ENCODE measurements at regions not wholly inside any gene's neighbourhood (a gene's known extent, or its start where the extent isn't known, plus 50 kb on each side); places are given as distances from the start of the nearest gene placed in this dataset.

DNA sequence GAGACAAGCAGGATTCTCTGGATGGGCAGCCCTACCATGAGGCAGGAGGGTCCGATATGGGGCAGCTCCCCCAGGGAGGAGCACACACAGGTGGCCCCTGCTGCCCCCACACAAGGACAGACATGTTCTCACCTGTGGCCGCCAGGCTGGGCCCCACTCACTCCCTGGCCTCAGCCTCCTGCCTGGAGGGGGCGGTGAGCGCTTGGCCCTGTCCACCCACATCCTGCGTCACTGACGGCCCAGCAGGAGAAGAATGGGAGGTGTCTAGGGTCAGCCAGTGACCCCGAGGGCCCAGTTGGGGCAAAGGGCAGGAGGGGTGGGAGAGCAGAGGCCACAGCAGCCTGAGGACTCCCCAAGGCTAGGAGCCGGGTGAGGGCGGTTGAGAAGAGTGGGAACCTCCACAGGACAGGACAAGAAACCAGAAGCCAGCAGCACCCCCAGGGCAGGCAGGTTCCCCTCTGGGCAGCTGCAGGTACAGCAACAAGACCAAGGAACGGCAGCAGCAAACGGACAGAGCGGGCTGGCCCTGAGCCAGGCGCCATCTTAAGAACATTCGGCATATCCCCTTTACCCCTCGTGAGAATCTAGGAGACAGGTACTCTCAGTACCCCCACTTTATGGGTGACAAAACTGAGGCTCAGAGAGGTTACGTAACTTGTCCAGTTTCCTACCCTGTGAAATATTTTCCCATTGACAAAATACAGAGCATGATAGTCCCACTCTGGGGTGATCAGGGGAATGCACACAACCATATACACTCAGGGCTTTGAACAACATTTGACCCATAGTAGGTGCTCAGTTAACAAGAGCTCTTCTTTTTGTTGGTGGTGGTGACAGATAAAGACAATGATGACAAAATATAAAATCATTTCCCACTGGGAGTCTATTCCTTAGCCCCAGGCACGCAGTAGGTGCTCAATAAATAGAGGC lies 74.3 kb downstream of the NCOR2 start:
- Histone ChIP-seq H3K9me3 (ENCODE audit: insufficient read depth, low read length) (no peaks in the 10 kb centered on the region), H3K4me3 (ENCODE audit: low read length) (peak overlapping the region; percentile 22; the same call in 1 of the 2 replicates), H2AFZ (ENCODE audit: low read depth, low read length) (no peak overlapping the region), H3K27me3 (ENCODE audit: low read depth, low read length) (no peaks in the 10 kb centered on the region), H3K4me2 (ENCODE audit: low read length) (peak overlapping the region; percentile 67), H3K79me2 (ENCODE audit: low read length) (peaks cover 77% of the 10 kb centered on the region), H3K36me3 (replicated peaks; ENCODE audit: low read depth, low read length) (peaks cover 30% of the 10 kb centered on the region), H3K27ac (ENCODE audit: low read length) (no peak overlapping the region), H3K9ac (ENCODE audit: low read length) (no peak overlapping the region), H4K20me1 (ENCODE audit: insufficient read depth, low read length) (peaks cover 97% of the 10 kb centered on the region), H3K4me1 (ENCODE audit: low read length) (peaks cover 35% of the 10 kb centered on the region)
- TF ChIP-seq EZH2phosphoT487 (IDR thresholded peaks at IDR 0.05; ENCODE audit: low read depth) = no peak
- TF ChIP-seq, protein P1, sequence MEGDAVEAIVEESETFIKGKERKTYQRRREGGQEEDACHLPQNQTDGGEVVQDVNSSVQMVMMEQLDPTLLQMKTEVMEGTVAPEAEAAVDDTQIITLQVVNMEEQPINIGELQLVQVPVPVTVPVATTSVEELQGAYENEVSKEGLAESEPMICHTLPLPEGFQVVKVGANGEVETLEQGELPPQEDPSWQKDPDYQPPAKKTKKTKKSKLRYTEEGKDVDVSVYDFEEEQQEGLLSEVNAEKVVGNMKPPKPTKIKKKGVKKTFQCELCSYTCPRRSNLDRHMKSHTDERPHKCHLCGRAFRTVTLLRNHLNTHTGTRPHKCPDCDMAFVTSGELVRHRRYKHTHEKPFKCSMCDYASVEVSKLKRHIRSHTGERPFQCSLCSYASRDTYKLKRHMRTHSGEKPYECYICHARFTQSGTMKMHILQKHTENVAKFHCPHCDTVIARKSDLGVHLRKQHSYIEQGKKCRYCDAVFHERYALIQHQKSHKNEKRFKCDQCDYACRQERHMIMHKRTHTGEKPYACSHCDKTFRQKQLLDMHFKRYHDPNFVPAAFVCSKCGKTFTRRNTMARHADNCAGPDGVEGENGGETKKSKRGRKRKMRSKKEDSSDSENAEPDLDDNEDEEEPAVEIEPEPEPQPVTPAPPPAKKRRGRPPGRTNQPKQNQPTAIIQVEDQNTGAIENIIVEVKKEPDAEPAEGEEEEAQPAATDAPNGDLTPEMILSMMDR (IDR thresholded peaks at IDR 0.05; ENCODE audit: low read depth, low read length) = no peak

DNA sequence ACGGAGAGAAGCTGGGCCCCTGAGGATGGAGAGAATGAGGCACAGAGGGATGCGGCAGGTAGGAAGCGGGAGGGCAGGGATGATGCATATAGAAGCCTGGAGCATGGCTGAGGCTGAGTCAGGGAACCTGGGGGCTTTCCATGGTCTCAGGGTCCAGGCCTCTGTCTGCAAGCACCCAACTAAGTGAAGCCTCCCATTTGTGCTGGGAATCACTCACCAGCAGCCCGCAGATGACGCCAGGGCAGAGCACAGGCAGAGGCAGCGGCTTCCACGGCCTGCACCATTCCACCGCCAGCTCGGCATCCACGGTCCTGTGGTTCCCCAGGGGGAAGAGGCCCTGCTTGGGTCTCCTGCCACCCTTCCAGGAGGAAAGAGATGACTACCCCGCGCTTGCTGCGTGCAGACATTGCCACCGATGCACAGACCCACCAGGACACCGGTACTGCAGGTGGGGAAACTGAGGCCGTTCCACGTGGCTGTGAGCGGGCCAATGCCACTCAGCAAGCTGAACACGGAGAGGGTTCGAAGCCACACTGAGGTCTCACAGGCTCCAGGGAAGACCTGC lies 75.5 kb downstream of the NCOR2 start:
- H3K4me2 ChIP-seq (ENCODE audit: low read length) = no peak overlapping the region
- no peak overlapping the region for H3K4me3 ChIP-seq (ENCODE audit: low read length)
- H4K20me1 ChIP-seq (ENCODE audit: insufficient read depth, low read length) = peaks cover 92% of the 10 kb centered on the region
- TF ChIP-seq, protein P1 (IDR thresholded peaks at IDR 0.05; ENCODE audit: low read depth, low read length) = no peak
- TF ChIP-seq EZH2phosphoT487 (IDR thresholded peaks at IDR 0.05; ENCODE audit: low read depth) = no peak
- H3K79me2 ChIP-seq (ENCODE audit: low read length) = peaks cover 71% of the 10 kb centered on the region
- peaks cover 35% of the 10 kb centered on the region for H3K4me1 ChIP-seq (ENCODE audit: low read length)
- H3K9ac ChIP-seq (ENCODE audit: low read length) = no peak overlapping the region
- no peak overlapping the region for H2AFZ ChIP-seq (ENCODE audit: low read depth, low read length)
- H3K27me3 ChIP-seq (ENCODE audit: low read depth, low read length) = no peaks in the 10 kb centered on the region
- H3K36me3 ChIP-seq (replicated peaks; ENCODE audit: low read depth, low read length) = peaks cover 30% of the 10 kb centered on the region
- H3K9me3 ChIP-seq (ENCODE audit: insufficient read depth, low read length) = no peaks in the 10 kb centered on the region
- no peak overlapping the region for H3K27ac ChIP-seq (ENCODE audit: low read length)

DNA sequence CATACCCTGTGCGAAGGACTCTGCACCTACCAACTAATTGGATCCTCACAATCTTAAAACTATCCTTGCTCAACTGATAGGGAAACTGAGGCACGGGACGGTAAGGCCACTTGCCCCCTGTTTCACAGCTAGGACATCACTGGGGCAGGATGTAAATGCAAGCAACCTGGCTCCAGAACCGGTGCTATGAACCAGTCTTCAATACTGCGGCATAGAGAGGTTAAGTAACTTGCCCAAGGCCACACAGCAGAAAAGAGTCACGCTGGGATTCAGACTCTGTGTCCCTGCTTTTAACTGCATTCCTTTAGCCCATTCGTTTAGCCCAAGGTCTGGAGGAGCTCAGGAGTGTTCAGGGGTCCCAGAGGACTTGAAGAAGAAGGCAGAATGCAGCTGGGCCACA lies 76.1 kb downstream of the NCOR2 start:
- Histone ChIP-seq H3K9me3 (ENCODE audit: insufficient read depth, low read length) (no peaks in the 10 kb centered on the region), H4K20me1 (ENCODE audit: insufficient read depth, low read length) (peaks cover 92% of the 10 kb centered on the region), H3K36me3 (replicated peaks; ENCODE audit: low read depth, low read length) (peaks cover 30% of the 10 kb centered on the region), H3K4me3 (ENCODE audit: low read length) (no peak overlapping the region), H3K27ac (ENCODE audit: low read length) (no peak overlapping the region), H3K4me2 (ENCODE audit: low read length) (no peak overlapping the region), H3K4me1 (ENCODE audit: low read length) (peaks cover 35% of the 10 kb centered on the region), H3K9ac (ENCODE audit: low read length) (no peak overlapping the region), H2AFZ (ENCODE audit: low read depth, low read length) (no peak overlapping the region), H3K27me3 (ENCODE audit: low read depth, low read length) (no peaks in the 10 kb centered on the region), H3K79me2 (ENCODE audit: low read length) (peaks cover 65% of the 10 kb centered on the region)
- TF ChIP-seq, protein P1 (IDR thresholded peaks at IDR 0.05; ENCODE audit: low read depth, low read length) = no peak
- no peak for TF ChIP-seq EZH2phosphoT487 (IDR thresholded peaks at IDR 0.05; ENCODE audit: low read depth)

DNA sequence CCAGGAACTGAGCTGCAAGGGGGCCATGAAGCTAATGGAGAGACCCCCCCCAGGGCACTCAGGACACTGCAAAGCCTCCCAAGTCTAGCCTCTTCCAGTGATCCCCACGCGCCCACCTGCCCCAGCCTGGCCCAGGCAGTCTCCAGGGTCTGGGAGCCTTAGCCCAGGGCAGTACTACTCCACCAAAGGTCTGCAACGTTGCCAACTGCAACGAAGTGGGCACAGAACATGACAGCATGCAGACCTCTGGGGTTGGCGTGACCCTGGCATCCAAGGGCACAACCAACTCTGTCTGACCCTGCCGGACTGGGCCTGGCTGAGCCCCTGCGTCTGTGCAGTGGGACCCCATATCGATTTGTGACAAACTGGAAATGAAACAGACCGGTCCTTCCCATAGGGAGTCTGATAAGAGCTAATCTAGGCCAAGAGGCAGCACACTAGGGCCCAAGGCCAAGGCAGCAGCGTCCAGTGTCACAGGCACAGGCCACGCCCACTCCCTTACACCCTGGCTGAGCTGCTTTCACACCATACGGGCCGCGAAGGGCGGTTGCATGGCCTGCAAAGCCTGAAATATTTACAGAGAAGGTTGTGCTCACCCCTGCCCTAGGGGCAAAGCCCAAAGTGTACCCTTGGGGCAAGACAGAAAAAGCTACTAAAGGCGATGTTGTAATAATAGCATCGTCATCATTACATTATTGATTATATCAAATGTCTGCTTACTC lies 76.7 kb downstream of the NCOR2 start:
- H3K36me3 ChIP-seq (replicated peaks; ENCODE audit: low read depth, low read length) = peaks cover 30% of the 10 kb centered on the region
- no peak overlapping the region for H3K27ac ChIP-seq (ENCODE audit: low read length)
- H3K4me2 ChIP-seq (ENCODE audit: low read length) = no peak overlapping the region
- H4K20me1 ChIP-seq (ENCODE audit: insufficient read depth, low read length) = peaks cover 87% of the 10 kb centered on the region
- no peak overlapping the region for H3K4me3 ChIP-seq (ENCODE audit: low read length)
- H2AFZ ChIP-seq (ENCODE audit: low read depth, low read length) = no peak overlapping the region
- peaks cover 62% of the 10 kb centered on the region for H3K79me2 ChIP-seq (ENCODE audit: low read length)
- no peaks in the 10 kb centered on the region for H3K27me3 ChIP-seq (ENCODE audit: low read depth, low read length)
- peaks cover 35% of the 10 kb centered on the region for H3K4me1 ChIP-seq (ENCODE audit: low read length)
- no peak for TF ChIP-seq EZH2phosphoT487 (IDR thresholded peaks at IDR 0.05; ENCODE audit: low read depth)
- TF ChIP-seq, protein P1 (IDR thresholded peaks at IDR 0.05; ENCODE audit: low read depth, low read length) = no peak
- no peaks in the 10 kb centered on the region for H3K9me3 ChIP-seq (ENCODE audit: insufficient read depth, low read length)
- no peak overlapping the region for H3K9ac ChIP-seq (ENCODE audit: low read length)

All from OCI-LY3 (cell line).